Endothelial cell of umbilical vein (primary cell): ENCODE measurements at regions not wholly inside any gene's neighbourhood (a gene's known extent, or its start where the extent isn't known, plus 50 kb on each side); places are given as distances from the start of the nearest gene placed in this dataset.

Experiments
- BruUV-seq: library from RNA; stranded (reverse); fragments of 400-500 nt; replicated peaks from 2 replicates; lab custom pipeline; 2021; lab: Mats Ljungman, UMichigan
- CTCF ChIA-PET: fragments of 300-600, 350-600 bp; sonication (Branson Sonifier 250); formaldehyde crosslinking; loops from one replicate; lab custom pipeline; 2021; ENCODE audit warnings: antibody characterized with exemption, inconsistent platforms; lab: Charles Lee
- POLR2A ChIA-PET: fragments of 300-600, 350-600 bp; sonication (Branson Sonifier 250); formaldehyde crosslinking; loops from one replicate; lab custom pipeline; 2021; ENCODE audit warnings: antibody characterized with exemption, inconsistent platforms; lab: Charles Lee
- DNase-seq: peaks from one replicate; pipeline ENCODE4 v3.0.0-alpha.2; 2011; ENCODE audit warnings: low read depth, low spot score
- FAIRE-seq: peaks from 2 replicates; lab custom pipeline; 2011; peaks lifted over from hg19 to GRCh38; lab: Jason Lieb, UNC
- H2AFZ ChIP-seq: 2 replicates; pipeline ENCODE4 v1.6.0; 2012; ENCODE audit warnings: low read depth, low read length, control low read depth, inconsistent platforms
- H3K27ac ChIP-seq: 2 replicates; pipeline ENCODE4 v1.5.1; 2011; ENCODE audit warnings: low read depth, mild to moderate bottlenecking, control low read depth, low read length, moderate library complexity; ENCODE audit not compliant: insufficient read depth
- H3K27me3 ChIP-seq, 2 experiments: 2 replicates each; pipeline versions ENCODE4 v1.6.0 to v1.6.1; 2011; ENCODE audit warnings: low read length in 2 of 2, mixed read lengths in 1 of 2; ENCODE audit not compliant: control insufficient read depth in 2 of 2, insufficient read depth in 2 of 2
- H3K36me3 ChIP-seq, 2 experiments: 2 replicates in 1 of 2; 3 replicates in 1 of 2; pipeline ENCODE4 v1.5.1; 2011; ENCODE audit warnings: low read length in 2 of 2, mild to moderate bottlenecking in 1 of 2, moderate library complexity in 1 of 2; ENCODE audit not compliant: control insufficient read depth in 2 of 2, insufficient read depth in 2 of 2; ENCODE audit errors: extremely low read depth in 1 of 2
- H3K4me1 ChIP-seq: 3 replicates; pipeline ENCODE4 v1.5.1; 2011; ENCODE audit warnings: mild to moderate bottlenecking, low read length; ENCODE audit not compliant: control insufficient read depth, insufficient read depth; ENCODE audit errors: extremely low read depth
- H3K4me2 ChIP-seq: 2 replicates; pipeline ENCODE4 v1.6.1; 2011; ENCODE audit warnings: low read length, control low read depth, mixed read lengths; ENCODE audit not compliant: insufficient read depth
- H3K4me3 ChIP-seq, 3 experiments: fragments of 200-600 bp in 1 of 3; sonication (generic), shearing (Covaris generic) in 1 of 3; replicated peaks in 1 of 3; 2 replicates each; pipeline ENCODE4 v1.5.1; 2011 to 2016; ENCODE audit warnings: control low read depth in 3 of 3, low read length in 3 of 3, mild to moderate bottlenecking in 2 of 3, inconsistent platforms in 1 of 3, low read depth in 1 of 3, moderate library complexity in 1 of 3; ENCODE audit not compliant: insufficient read depth in 1 of 3
- H3K79me2 ChIP-seq: 2 replicates; pipeline ENCODE4 v1.6.0; 2012; ENCODE audit warnings: low read length, inconsistent platforms; ENCODE audit not compliant: control insufficient read depth, insufficient read depth
- H3K9ac ChIP-seq: replicated peaks from 2 replicates; pipeline ENCODE3; 2011; ENCODE audit warnings: low read length, control low read depth; ENCODE audit not compliant: insufficient read depth; ENCODE audit errors: extremely low read depth
- H3K9me1 ChIP-seq: replicated peaks from 3 replicates; pipeline ENCODE4 v1.6.0; 2011; ENCODE audit warnings: mild to moderate bottlenecking, low read length; ENCODE audit not compliant: control insufficient read depth, insufficient read depth; ENCODE audit errors: extremely low read depth
- H3K9me3 ChIP-seq: replicated peaks from 2 replicates; pipeline ENCODE4 v1.5.1; 2012; ENCODE audit warnings: low read length, inconsistent platforms; ENCODE audit not compliant: control insufficient read depth, insufficient read depth
- H4K20me1 ChIP-seq: replicated peaks from 2 replicates; pipeline ENCODE3; 2011; ENCODE audit warnings: mild to moderate bottlenecking, low read length; ENCODE audit not compliant: control insufficient read depth, insufficient read depth; ENCODE audit errors: extremely low read depth
- EZH2 ChIP-seq: IDR thresholded peaks from 2 replicates; pipeline ENCODE4 v1.6.1; 2012; ENCODE audit warnings: borderline replicate concordance, low read depth, mild to moderate bottlenecking, moderate library complexity, low read length, inconsistent platforms; ENCODE audit not compliant: severe bottlenecking
- FOS ChIP-seq: IDR thresholded peaks from 2 replicates; pipeline ENCODE4 v1.6.1; 2011; ENCODE audit warnings: mild to moderate bottlenecking, low read length, moderate library complexity, borderline replicate concordance; ENCODE audit not compliant: insufficient read depth
- GATA2 ChIP-seq: IDR thresholded peaks from 2 replicates; pipeline ENCODE4 v1.7.0; 2011; ENCODE audit warnings: low read depth, mild to moderate bottlenecking, moderate library complexity, mixed read lengths, low read length; ENCODE audit not compliant: insufficient read length, insufficient read depth
- JUN ChIP-seq: IDR thresholded peaks from 2 replicates; pipeline ENCODE4 v1.6.1; 2011; ENCODE audit warnings: borderline replicate concordance, low read depth; ENCODE audit not compliant: insufficient read length, insufficient read depth
- MYC ChIP-seq: IDR thresholded peaks from one replicate; pipeline ENCODE4 v1.6.1; 2011; ENCODE audit warnings: mild to moderate bottlenecking, low read depth, low read length
- POLR2A ChIP-seq: IDR thresholded peaks from 2 replicates; pipeline ENCODE4 v1.6.1; 2012; ENCODE audit warnings: low read depth, mild to moderate bottlenecking, control low read depth, low read length
- POLR2AphosphoS5 ChIP-seq: IDR thresholded peaks from 2 replicates; pipeline ENCODE4 v1.6.1; 2012; ENCODE audit warnings: low read depth, mild to moderate bottlenecking, control low read depth, low read length, moderate library complexity; ENCODE audit not compliant: insufficient read depth
- dilution Hi-C: fragments of 300-500 bp; cut with MboI; formaldehyde crosslinking; loops from one replicate; pipeline ENCODE4 v1.15.0; 2019; ENCODE audit warnings: low sequenced_read_pairs; ENCODE audit not compliant: extremely low pct_ligation_motif_present
- intact Hi-C: fragments of 100-400 bp; cut with micrococcal nuclease; formaldehyde crosslinking; loops from one replicate; pipeline ENCODE4 v1.10.0; 2022
- TF ChIP-seq, protein P1 (sequence below), 2 donors: IDR thresholded peaks; 1 replicate in 1 of 2; 2 replicates in 1 of 2; pipeline ENCODE4 v1.5.1; 2011; ENCODE audit warnings: low read length in 2 of 2, mild to moderate bottlenecking in 2 of 2, moderate library complexity in 2 of 2, control low read depth in 1 of 2, inconsistent platforms in 1 of 2, low read depth in 1 of 2; ENCODE audit not compliant: insufficient read depth in 1 of 2; ENCODE audit errors: extremely low read depth in 1 of 2
- TF ChIP-seq, protein P2 (sequence below): IDR thresholded peaks from 2 replicates; pipeline ENCODE4 v1.6.1; 2011; ENCODE audit not compliant: insufficient read depth, insufficient read length

GRCh38 chr16:72612256-72612655, 435.7 kb downstream of the ZFHX3 start:
- BruUV-seq: no TSS peak
- Histone ChIP-seq H3K36me3 (no peaks in the 10 kb centered on the region), H3K79me2 (no peaks in the 10 kb centered on the region), H3K27me3 (no peaks in the 10 kb centered on the region), H3K4me1 (no peaks in the 10 kb centered on the region), H3K27ac (no peak overlapping the region), H3K9ac (no peak overlapping the region), H4K20me1 (no peaks in the 10 kb centered on the region), H3K9me1 (no peaks in the 10 kb centered on the region), H2AFZ (no peak overlapping the region), H3K4me3 (no peak overlapping the region), H3K9me3 (no peaks in the 10 kb centered on the region), H3K4me2 (no peak overlapping the region)
- ChIA-PET CTCF (interaction anchor here (1.8 kb wide), 1 partner anchor 9 kb away, joined by 4 read pairs; no protein-coding TSS in a partner anchor), POLR2A (no interaction called here)
- intact Hi-C loops: no loop called here
- FAIRE-seq: no peak
- DNase-seq: no peak
- dilution Hi-C loops: no loop called here
- TF ChIP-seq EZH2 (no peak), POLR2AphosphoS5 (no peak), GATA2 (no peak), FOS (no peak), JUN (no peak), MYC (no peak), POLR2A (no peak)
- TF ChIP-seq, protein P1, sequence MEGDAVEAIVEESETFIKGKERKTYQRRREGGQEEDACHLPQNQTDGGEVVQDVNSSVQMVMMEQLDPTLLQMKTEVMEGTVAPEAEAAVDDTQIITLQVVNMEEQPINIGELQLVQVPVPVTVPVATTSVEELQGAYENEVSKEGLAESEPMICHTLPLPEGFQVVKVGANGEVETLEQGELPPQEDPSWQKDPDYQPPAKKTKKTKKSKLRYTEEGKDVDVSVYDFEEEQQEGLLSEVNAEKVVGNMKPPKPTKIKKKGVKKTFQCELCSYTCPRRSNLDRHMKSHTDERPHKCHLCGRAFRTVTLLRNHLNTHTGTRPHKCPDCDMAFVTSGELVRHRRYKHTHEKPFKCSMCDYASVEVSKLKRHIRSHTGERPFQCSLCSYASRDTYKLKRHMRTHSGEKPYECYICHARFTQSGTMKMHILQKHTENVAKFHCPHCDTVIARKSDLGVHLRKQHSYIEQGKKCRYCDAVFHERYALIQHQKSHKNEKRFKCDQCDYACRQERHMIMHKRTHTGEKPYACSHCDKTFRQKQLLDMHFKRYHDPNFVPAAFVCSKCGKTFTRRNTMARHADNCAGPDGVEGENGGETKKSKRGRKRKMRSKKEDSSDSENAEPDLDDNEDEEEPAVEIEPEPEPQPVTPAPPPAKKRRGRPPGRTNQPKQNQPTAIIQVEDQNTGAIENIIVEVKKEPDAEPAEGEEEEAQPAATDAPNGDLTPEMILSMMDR (IDR thresholded peaks at IDR 0.05; ENCODE audit: extremely low read depth in 1 of 2, insufficient read depth in 1 of 2, low read depth in 1 of 2, low read length in 2 of 2): no peak
- TF ChIP-seq, protein P2, sequence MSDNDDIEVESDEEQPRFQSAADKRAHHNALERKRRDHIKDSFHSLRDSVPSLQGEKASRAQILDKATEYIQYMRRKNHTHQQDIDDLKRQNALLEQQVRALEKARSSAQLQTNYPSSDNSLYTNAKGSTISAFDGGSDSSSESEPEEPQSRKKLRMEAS: no peak
